CD4-positive, alpha-beta T cell treated with Interleukin-4 for 1 hour (primary cell): ENCODE measurements at regions not wholly inside any gene's neighbourhood (a gene's known extent, or its start where the extent isn't known, plus 50 kb on each side); places are given as distances from the start of the nearest gene placed in this dataset.
"Not testable (repeated sequence)": the region's sequence is repeated elsewhere in the genome, so short reads cannot be mapped to it uniquely, and the experiment has no call there.

Experiments
- DNase-seq, 2 donors: peaks; one replicate each; pipeline ENCODE4 v3.0.0-alpha.2; 2020 to 2022

GRCh38 chr10:15427843-15428414, 56.8 kb upstream of the FAM171A1 start:
- DNase-seq, result no peak

DNA sequence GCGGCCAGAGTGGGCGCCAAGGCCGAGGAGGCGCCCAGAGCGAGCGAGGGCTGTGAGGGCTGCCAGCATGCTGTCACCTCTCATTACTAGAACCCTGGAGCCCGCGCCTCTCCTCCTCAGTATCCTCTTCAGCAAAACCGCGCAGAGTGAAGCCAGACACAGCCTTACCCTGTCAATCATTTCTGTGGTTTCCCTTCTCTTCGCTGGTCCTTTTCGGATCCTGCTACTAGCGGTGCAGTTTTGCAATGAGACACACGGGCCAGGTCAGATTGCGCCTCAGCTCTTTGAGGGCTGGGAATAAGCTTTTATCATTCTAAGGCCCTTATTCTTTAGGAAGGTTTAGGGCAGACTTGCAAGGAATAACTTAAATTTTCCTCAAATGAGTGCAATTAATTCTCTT, 55.5 kb upstream of the FAM171A1 start:
- DNase-seq, result no peak

DNA sequence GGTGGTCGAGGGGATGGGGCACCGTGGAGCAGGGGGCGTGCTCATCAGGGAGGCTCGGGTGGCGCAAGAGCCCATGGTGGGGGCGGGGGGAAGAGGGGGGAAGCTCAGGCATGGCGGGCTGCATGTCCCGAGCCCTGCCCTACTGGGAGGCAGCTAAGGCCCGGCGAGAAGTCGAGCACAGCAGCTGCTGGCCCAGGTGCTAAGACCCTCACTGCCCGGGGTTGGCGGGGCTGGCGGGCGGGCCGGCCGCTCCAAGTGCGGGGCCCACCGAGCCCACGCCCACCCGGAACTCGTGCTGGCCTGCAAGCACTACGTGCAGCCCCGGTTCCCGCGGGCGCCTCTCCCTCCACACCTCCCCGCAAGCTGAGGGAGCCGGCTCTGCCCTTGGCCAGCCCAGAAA, 55.0 kb upstream of the FAM171A1 start:
- no peak for DNase-seq

- DNase-seq, result not testable (repeated sequence)
These were observed 50.8 kb upstream of the FAM171A1 start for GRCh38 chr10:15421875-15422274.
